ENCODE measurements at regions not wholly inside any gene's neighbourhood (a gene's known extent, or its start where the extent isn't known, plus 50 kb on each side); places are given as distances from the start of the nearest gene placed in this dataset.

DNA sequence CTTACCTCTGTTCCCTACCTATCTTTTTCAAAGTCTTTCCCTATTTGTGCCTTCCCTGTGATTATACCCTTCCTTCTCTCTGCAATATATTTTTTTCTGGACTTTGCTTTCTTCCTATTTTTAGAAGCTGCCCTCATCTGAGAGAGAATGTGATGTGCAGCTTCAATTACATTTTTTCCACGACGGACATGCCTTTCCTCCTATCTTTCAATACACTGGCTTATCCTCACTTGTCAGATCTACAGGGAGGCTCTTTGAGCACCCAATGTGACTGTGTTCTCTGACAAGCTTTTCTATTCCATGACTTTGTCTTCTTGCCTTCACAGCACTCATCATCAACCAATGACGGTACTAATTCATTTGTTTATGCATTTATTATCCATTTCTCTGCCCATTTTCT, 227.9 kb upstream of the CLINT1 start:
- TF ChIP-seq, protein P1, sequence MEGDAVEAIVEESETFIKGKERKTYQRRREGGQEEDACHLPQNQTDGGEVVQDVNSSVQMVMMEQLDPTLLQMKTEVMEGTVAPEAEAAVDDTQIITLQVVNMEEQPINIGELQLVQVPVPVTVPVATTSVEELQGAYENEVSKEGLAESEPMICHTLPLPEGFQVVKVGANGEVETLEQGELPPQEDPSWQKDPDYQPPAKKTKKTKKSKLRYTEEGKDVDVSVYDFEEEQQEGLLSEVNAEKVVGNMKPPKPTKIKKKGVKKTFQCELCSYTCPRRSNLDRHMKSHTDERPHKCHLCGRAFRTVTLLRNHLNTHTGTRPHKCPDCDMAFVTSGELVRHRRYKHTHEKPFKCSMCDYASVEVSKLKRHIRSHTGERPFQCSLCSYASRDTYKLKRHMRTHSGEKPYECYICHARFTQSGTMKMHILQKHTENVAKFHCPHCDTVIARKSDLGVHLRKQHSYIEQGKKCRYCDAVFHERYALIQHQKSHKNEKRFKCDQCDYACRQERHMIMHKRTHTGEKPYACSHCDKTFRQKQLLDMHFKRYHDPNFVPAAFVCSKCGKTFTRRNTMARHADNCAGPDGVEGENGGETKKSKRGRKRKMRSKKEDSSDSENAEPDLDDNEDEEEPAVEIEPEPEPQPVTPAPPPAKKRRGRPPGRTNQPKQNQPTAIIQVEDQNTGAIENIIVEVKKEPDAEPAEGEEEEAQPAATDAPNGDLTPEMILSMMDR (IDR thresholded peaks at IDR 0.05; ENCODE audit: borderline replicate concordance, extremely low read depth, low read length, poor library complexity, severe bottlenecking), result no peak
- no peak for TF ChIP-seq EZH2 (IDR thresholded peaks at IDR 0.05; ENCODE audit: borderline replicate concordance, low read depth, low read length, severe bottlenecking)
